Smooth muscle cell (in vitro differentiated cells): ENCODE measurements at regions not wholly inside any gene's neighbourhood (a gene's known extent, or its start where the extent isn't known, plus 50 kb on each side); places are given as distances from the start of the nearest gene placed in this dataset.
A peak's percentile ranks its signal among the peaks of the same experiment; 100 is the strongest.

Experiments
- DNase-seq: peaks from one replicate; lab custom pipeline; 2025; ENCODE audit not compliant: unreplicated experiment; lab: John Stamatoyannopoulos, UW
- H2AFZ ChIP-seq: fragments of 200-600 bp; sonication (generic); 2 replicates; pipeline ENCODE4 v1.6.0; 2016; ENCODE audit warnings: antibody characterized with exemption, low read depth, mild to moderate bottlenecking
- H3F3A ChIP-seq: fragments of 200-600 bp; sonication (generic); 2 replicates; pipeline ENCODE4 v1.6.0; 2017; ENCODE audit warnings: antibody characterized with exemption, low read depth
- H3K27ac ChIP-seq: fragments of 200-600 bp; sonication (generic); 2 replicates; pipeline ENCODE4 v1.5.1; 2016; ENCODE audit warnings: low read depth, mild to moderate bottlenecking
- H3K27me3 ChIP-seq: fragments of 200-600 bp; sonication (generic); 2 replicates; pipeline ENCODE4 v1.6.1; 2016; ENCODE audit warnings: low read depth, mild to moderate bottlenecking
- H3K36me3 ChIP-seq: fragments of 200-600 bp; sonication (generic); 2 replicates; pipeline ENCODE4 v1.5.1; 2016; ENCODE audit warnings: low read depth
- H3K4me1 ChIP-seq: fragments of 200-600 bp; sonication (generic); 2 replicates; pipeline ENCODE4 v1.5.1; 2016; ENCODE audit warnings: low read depth
- H3K4me2 ChIP-seq: fragments of 200-600 bp; sonication (generic); 2 replicates; pipeline ENCODE4 v1.6.0; 2016; ENCODE audit warnings: mild to moderate bottlenecking
- H3K4me3 ChIP-seq: fragments of 200-600 bp; sonication (generic); 2 replicates; pipeline ENCODE4 v1.5.1; 2016; ENCODE audit warnings: mild to moderate bottlenecking
- H3K79me2 ChIP-seq: fragments of 200-600 bp; sonication (generic); 2 replicates; pipeline ENCODE4 v1.6.0; 2016; ENCODE audit warnings: low read depth, mild to moderate bottlenecking
- H3K9ac ChIP-seq: fragments of 200-600 bp; sonication (generic); 2 replicates; pipeline ENCODE4 v1.6.0; 2016; ENCODE audit warnings: low read depth
- H3K9me3 ChIP-seq: fragments of 200-600 bp; sonication (generic); replicated peaks from 2 replicates; pipeline ENCODE4 v1.5.1; 2016; ENCODE audit warnings: low read depth
- H4K20me1 ChIP-seq: fragments of 200-600 bp; sonication (generic); 2 replicates; pipeline ENCODE4 v1.6.0; 2016; ENCODE audit warnings: low read depth
- WGBS: methylation state at CpG from one replicate; pipeline ENCODE4 v1.1.7; 2016; ENCODE audit warnings: low lambda C conversion rate; 5-methylcytosine and 5-hydroxymethylcytosine counted together
- TF ChIP-seq, protein P1 (sequence below): fragments of 200-600 bp; sonication (generic); IDR thresholded peaks from 2 replicates; pipeline ENCODE4 v1.5.1; 2017; ENCODE audit warnings: borderline replicate concordance, mild to moderate bottlenecking, antibody characterized with exemption; ENCODE audit not compliant: insufficient read depth, poor library complexity, severe bottlenecking

GRCh38 chr14:85934123-85934885 lies 404.4 kb downstream of the FLRT2 start:
- Histone ChIP-seq H3F3A (no peaks in the 10 kb centered on the region), H3K27me3 (no peaks in the 10 kb centered on the region), H3K79me2 (no peaks in the 10 kb centered on the region), H3K4me2 (peak overlapping the region; percentile 31), H2AFZ (peak overlapping the region; percentile 79), H3K36me3 (no peaks in the 10 kb centered on the region), H3K9me3 (no peaks in the 10 kb centered on the region), H3K4me3 (no peak overlapping the region), H4K20me1 (no peaks in the 10 kb centered on the region), H3K27ac (no peak overlapping the region), H3K4me1 (no peaks in the 10 kb centered on the region), H3K9ac (no peak overlapping the region)
- 94% methylated on average over 12 of the region's 12 CpGs for WGBS
- no peak for DNase-seq
- TF ChIP-seq, protein P1, sequence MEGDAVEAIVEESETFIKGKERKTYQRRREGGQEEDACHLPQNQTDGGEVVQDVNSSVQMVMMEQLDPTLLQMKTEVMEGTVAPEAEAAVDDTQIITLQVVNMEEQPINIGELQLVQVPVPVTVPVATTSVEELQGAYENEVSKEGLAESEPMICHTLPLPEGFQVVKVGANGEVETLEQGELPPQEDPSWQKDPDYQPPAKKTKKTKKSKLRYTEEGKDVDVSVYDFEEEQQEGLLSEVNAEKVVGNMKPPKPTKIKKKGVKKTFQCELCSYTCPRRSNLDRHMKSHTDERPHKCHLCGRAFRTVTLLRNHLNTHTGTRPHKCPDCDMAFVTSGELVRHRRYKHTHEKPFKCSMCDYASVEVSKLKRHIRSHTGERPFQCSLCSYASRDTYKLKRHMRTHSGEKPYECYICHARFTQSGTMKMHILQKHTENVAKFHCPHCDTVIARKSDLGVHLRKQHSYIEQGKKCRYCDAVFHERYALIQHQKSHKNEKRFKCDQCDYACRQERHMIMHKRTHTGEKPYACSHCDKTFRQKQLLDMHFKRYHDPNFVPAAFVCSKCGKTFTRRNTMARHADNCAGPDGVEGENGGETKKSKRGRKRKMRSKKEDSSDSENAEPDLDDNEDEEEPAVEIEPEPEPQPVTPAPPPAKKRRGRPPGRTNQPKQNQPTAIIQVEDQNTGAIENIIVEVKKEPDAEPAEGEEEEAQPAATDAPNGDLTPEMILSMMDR = no peak

- no peaks in the 10 kb centered on the region for H4K20me1 ChIP-seq
- no peak overlapping the region for H3K9ac ChIP-seq
- DNase-seq = no peak
- H3K9me3 ChIP-seq = no peaks in the 10 kb centered on the region
- H3K79me2 ChIP-seq = no peaks in the 10 kb centered on the region
- no peak overlapping the region for H2AFZ ChIP-seq
- H3K4me2 ChIP-seq = no peak overlapping the region
- TF ChIP-seq, protein P1 = no peak
- no peak overlapping the region for H3K27ac ChIP-seq
- H3K36me3 ChIP-seq = no peaks in the 10 kb centered on the region
- WGBS = 75% methylated on average over 3 of the region's 3 CpGs
- H3K4me3 ChIP-seq = no peak overlapping the region
- no peaks in the 10 kb centered on the region for H3F3A ChIP-seq
- no peaks in the 10 kb centered on the region for H3K27me3 ChIP-seq
- H3K4me1 ChIP-seq = no peaks in the 10 kb centered on the region
These were observed 391.3 kb downstream of the FLRT2 start for GRCh38 chr14:85921241-85921640.

DNA sequence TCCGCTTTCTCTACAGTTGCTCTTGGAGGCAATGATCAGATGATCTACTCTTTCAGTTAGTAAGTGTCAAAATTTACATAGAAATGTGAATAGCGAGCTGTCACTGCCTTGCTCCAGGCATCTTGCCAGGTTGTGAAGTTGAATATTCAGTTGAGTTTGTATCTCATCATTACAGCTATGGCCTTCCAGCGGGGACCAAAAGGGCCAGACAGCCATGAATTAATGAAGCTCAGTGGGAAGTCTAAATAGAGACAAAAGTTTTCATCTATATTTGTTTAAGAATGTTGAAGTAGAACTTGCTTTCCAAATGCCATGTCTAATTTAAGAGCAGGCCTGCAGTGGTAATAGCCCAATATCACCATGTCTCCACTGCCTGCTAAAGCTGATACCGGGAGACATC lies 387.8 kb downstream of the FLRT2 start:
- Histone ChIP-seq H3K4me1 (no peaks in the 10 kb centered on the region), H3K4me2 (no peak overlapping the region), H3K79me2 (no peaks in the 10 kb centered on the region), H3K9me3 (no peaks in the 10 kb centered on the region), H3K4me3 (no peak overlapping the region), H3K27me3 (no peaks in the 10 kb centered on the region), H4K20me1 (no peaks in the 10 kb centered on the region), H2AFZ (no peak overlapping the region), H3K27ac (no peak overlapping the region), H3F3A (no peaks in the 10 kb centered on the region), H3K9ac (no peak overlapping the region), H3K36me3 (no peaks in the 10 kb centered on the region)
- TF ChIP-seq, protein P1 = no peak
- whole genome bisulfite sequencing = 85% methylated on average over 4 of the region's 4 CpGs
- DNase-seq = no peak

DNA sequence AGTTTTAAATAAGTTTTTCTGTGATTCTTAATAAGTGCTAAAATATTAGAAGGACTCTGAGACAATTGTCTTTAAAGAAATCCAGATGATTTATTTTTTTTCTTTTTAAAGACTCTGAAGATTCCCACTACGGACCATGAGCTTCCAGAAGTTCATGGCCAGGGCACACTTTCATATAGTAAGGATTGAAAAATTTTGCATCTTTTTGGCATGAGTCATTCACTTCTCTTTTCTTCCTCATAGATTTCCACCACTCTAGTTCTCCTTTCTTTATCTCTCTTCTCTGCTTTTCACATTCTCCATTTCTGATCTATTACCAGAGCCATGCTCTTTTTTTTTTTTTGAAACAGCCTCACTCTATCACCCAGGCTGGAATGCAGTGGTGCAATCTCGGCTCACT lies 385.8 kb downstream of the FLRT2 start:
- H3K9me3 ChIP-seq = no peaks in the 10 kb centered on the region

More for the DNA sequence above, 385.8 kb downstream of the FLRT2 start:
- no peak overlapping the region for H3K27ac ChIP-seq
- no peaks in the 10 kb centered on the region for H3K36me3 ChIP-seq
- H2AFZ ChIP-seq = no peak overlapping the region
- H3K27me3 ChIP-seq = no peaks in the 10 kb centered on the region
- WGBS = 83% methylated on average over 2 of the region's 2 CpGs
- H3K9ac ChIP-seq = no peak overlapping the region
- no peak overlapping the region for H3K4me3 ChIP-seq
- H3K4me2 ChIP-seq = no peak overlapping the region
- TF ChIP-seq, protein P1 = no peak
- DNase-seq = no peak
- no peaks in the 10 kb centered on the region for H3K4me1 ChIP-seq
- H4K20me1 ChIP-seq = no peaks in the 10 kb centered on the region
- H3F3A ChIP-seq = no peaks in the 10 kb centered on the region
- H3K79me2 ChIP-seq = no peaks in the 10 kb centered on the region
